ENCODE measurements at regions not wholly inside any gene's neighbourhood (a gene's known extent, or its start where the extent isn't known, plus 50 kb on each side); places are given as distances from the start of the nearest gene placed in this dataset.

DNA sequence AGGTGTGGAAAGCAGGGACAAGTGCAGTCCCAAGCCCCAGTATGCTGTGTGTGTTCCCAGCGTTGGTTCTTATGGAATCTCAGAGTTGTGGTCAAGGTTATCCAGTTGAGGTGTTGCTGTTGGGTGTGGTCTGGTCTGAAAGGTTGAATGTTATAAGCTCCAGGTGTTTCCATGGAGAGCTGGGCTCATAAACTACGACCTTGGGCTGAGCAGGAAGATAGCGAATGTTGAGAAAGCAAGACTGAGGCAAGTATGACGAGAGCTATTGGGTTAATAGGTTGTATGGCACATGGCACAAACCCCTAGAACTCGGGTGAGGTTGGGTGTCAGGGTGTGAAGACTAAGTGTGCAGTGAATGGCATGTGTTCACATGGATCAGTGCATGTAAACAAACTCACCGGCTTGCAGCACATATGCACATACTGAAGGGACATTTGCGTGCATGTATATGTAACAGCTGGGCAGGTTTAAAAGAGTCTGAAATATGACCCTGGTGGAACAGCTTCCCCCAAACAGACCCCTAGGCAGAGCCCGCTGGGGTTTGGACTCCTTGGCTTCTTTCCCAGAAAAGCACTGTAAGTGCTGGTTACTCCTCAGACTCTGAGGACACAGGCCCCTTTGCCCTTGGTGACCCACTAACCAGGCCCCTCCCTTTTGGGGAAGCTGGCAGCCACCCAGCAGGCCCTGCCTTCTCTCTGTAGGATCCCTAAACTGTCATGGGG is 117.5 kb downstream of the NAV1 start:
- DNase-seq (ENCODE audit: low read depth, low spot score): no peak

- DNase-seq (ENCODE audit: low read depth, low spot score): no peak
Measured at GRCh38 chr1:201659572-201659971, 120.6 kb downstream of the NAV1 start.

DNA sequence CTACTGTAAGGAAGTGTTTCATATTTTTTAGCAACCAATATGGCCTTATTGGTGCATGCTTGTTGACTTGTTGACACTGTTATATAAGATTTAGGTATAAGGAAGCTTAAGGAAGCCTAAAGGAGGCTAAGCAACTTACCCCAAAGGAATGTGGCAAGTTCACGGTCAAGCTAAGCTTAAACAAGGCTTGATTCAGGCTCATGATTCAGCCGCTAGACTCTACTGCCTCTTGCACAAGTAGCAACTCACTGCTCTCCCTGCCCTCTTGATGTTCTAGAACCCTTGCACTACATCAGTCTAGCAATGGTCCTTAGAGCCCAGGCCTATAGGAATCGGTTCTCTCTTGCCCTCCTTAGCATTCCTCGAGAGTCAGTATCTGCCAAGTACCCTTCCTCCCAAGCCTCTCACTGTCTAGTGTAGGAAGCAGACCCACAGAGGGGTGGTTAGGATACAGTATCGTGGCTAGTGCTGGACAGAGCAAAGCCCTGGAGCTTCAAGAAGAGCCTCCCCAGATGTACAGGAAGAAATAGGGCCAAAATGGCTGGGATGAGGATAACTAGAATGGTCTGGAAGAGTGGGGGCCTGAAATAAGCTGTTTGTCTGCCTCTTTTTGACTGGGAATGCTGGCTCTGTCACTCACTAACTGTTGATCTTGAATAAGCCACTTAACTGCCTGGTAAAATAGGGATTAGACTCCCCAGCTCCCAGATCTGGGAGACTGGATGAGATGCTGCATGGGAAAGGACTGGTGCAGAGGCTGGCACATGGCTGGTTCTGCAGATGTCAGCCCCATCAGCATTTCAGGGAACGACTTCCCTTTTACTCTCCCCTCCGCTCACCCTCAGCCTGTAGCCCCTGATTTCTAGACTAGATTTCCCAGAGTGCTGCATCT is 122.2 kb downstream of the NAV1 start:
- DNase-seq (ENCODE audit: low read depth, low spot score): no peak

GRCh38 chr1:201661823-201662359 is 123.0 kb downstream of the NAV1 start:
- no peak for DNase-seq (ENCODE audit: low read depth, low spot score)

DNA sequence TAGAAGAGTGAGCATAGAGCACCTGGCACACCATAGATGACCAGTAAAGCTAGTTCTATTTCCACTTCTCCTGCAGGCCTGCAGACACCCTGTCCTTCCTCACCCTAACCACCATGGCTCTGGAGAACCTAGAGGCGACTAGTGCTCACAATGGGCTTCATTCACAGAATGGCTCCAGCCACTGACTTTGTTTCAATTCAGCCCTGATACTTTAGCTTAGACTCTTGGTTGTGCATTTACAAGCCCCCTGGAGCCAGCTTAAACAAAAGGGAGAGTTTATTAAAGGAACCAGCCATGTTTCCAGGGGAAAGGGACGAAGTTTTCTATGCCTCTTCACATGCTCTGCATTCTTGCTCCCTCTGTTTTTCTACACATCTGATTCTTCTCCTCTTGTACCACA is 123.7 kb downstream of the NAV1 start:
- no peak for DNase-seq (ENCODE audit: low read depth, low spot score)

DNA sequence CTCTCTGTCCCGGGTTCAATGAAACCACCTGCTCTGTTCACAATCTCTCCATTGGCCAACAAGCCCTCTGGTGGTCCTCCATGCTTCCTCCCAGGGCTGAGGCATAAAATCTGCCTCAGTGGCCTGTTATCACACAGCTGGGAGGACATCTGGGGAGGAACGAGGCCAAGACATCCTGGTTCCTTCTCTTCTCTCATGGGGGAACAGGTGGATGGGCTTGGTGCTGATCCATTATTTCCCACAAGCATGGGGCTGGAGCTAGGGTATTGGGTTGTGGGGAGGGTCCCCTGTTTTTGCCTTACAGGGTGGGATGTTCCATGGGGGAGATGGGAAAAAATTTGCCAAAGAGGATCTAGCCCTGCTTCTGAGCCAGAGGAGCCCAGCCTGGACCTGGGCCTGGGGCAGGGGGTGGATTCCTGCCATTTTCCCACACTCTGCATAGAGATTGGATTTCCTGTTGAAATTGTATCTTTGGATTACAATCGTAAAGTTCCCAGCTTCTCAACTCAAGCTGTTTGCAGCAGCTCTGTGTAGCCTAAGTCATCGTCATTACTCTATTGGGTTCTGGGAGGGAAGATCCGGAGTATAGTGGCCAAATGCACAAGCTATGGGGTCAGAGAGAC is 124.7 kb downstream of the NAV1 start:
- no peak for DNase-seq (ENCODE audit: low read depth, low spot score)

- no peak for DNase-seq (ENCODE audit: low read depth, low spot score)
Measured at GRCh38 chr1:201665036-201665435, 126.1 kb downstream of the NAV1 start.

GRCh38 chr1:201666102-201666501 is 127.2 kb downstream of the NAV1 start:
- DNase-seq (ENCODE audit: low read depth, low spot score): no peak

DNA sequence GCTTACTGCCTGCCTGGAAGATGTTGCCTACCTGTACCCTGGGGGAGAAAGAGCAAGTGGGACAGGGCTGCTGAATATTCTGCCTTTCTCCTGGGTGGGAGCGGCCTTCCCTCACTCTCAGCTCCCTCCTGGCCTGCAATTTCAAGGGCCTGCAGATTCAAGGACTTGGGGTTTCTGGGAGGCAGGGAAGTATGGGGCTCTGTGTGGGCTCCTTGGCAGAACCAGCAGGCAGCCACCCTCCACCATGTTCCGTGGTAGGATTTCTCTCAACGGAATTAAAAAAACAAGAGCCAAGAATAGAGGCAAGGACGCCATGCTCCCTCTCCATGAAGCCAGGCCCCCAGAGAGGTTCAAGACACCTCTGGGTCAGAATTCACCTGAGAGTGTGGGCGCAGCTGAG is 127.7 kb downstream of the NAV1 start:
- no peak for DNase-seq (ENCODE audit: low read depth, low spot score)

- no peak for DNase-seq (ENCODE audit: low read depth, low spot score)
Measured at GRCh38 chr1:201667479-201667878, 128.6 kb downstream of the NAV1 start.

- no peak for DNase-seq (ENCODE audit: low read depth, low spot score)
Measured at GRCh38 chr1:201670517-201670916, 131.6 kb downstream of the NAV1 start.

- DNase-seq (ENCODE audit: low read depth, low spot score): no peak
Measured at GRCh38 chr1:201672685-201673084, 133.8 kb downstream of the NAV1 start.

- DNase-seq (ENCODE audit: low read depth, low spot score): no peak
Measured at GRCh38 chr1:201673093-201673492, 134.2 kb downstream of the NAV1 start.

GRCh38 chr1:201673915-201674314 is 135.0 kb downstream of the NAV1 start:
- no peak for DNase-seq (ENCODE audit: low read depth, low spot score)

DNA sequence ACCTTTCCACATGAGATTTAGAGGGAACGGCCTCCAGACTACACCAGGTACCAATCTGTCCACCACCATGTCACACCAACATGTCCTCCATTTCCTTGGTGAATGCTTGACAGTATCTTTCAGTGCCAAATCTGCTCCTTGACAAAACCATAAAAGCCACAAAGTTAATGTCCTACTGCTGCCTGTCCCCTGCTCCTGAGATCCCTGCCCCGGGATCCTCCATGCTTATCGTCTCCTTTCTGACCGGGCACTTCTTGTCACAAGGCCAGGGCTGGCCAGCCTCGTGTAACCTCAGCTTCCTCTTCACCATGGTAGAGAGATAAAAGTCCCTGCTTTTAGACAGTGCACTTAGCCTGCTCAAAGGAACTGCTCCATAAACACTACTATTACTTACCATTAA is 136.2 kb downstream of the NAV1 start:
- DNase-seq (ENCODE audit: low read depth, low spot score): no peak

GRCh38 chr1:201676197-201676596 is 137.3 kb downstream of the NAV1 start:
- DNase-seq (ENCODE audit: low read depth, low spot score): no peak

DNA sequence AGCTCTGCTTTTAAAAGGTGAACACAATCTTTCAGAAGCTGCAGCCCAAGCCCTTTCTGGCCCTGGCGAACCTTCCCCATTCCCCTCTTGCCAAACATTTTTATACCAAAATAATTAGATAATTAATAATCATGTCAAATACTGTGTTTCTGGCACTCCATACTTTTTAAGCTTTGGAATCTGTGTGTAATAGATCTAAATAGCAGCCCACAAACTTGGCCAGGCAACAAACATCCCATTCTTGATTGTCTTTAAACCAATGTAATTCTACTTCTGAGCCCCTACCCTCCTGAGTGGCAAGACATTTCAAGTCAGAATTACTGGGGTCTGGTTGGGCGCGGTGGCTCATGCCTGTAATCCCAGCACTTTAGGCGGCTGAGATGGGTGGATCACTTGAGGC is 137.7 kb downstream of the NAV1 start:
- no peak for DNase-seq (ENCODE audit: low read depth, low spot score)

DNA sequence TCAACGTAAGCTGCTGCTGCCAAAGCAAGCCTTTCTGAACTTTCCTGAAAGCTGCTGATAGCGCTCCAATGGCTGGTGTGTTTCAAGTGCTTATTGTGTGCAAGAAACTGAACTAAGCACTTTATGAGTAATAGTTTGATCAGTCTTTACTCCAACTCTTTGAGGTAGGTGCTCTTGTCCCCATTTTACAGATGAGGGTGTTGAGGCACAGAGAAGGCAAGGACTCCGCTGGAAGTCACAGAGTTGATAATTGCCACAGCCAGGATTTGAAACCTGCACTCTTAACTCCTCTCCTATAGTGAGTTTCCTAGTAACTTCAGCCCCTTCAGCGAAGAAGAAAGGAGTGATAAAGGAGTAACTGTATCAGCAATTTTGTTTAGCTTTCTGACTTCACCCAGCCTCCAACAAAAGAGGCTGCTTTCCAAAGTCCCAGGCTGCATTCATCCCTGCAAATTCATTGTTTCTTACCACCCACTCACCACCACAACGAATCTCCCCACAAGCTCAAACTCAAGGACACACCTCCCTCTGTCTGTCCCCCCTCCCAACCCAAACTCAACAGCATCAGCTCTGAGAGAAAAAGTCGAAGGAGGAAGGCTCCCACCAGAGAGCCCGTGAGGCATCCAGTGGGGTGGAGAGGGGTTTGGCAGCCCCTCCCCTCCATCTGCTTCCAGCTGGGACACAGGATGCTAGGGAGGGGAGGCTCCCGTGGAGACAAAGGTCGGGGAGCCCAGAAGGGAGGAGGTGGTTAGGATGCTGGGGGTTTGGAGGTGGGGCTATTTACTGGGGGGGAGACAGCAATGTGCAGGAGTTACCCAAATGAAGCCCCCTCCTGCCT is 139.6 kb downstream of the NAV1 start:
- DNase-seq (ENCODE audit: low read depth, low spot score): no peak

DNA sequence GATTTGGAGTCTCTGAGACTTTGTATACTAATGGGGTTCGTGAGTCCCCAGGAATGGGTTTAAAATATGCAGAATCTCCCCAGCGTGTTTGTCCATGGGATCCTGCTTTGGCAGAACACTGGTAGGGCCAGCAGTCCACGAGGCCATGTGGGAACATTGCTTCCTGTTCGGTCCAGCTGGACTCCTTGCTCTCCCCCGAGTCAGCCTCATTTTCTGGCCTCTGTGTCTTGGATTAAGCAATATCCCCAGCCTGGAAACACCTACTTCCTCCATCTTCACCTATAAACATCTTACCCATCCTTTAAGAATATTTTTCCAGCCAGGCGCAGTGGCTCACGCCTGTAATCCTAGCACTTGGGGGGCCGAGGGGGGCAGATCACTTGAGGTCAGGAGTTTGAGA is 142.4 kb downstream of the NAV1 start:
- DNase-seq (ENCODE audit: low read depth, low spot score): no peak

GRCh38 chr1:201682964-201683363 is 144.0 kb downstream of the NAV1 start:
- no peak for DNase-seq (ENCODE audit: low read depth, low spot score)

GRCh38 chr1:201683397-201683796 is 144.5 kb downstream of the NAV1 start:
- DNase-seq (ENCODE audit: low read depth, low spot score): no peak
